C4-2B (cell line): ENCODE measurements at regions not wholly inside any gene's neighbourhood (a gene's known extent, or its start where the extent isn't known, plus 50 kb on each side); places are given as distances from the start of the nearest gene placed in this dataset.

Source experiments
- H3K27ac ChIP-seq: fragments of 450-650 bp; 2 replicates; pipeline ENCODE4 v1.5.1; 2017
- ZFX ChIP-seq: fragments of 450-650 bp; IDR thresholded peaks from 2 replicates; pipeline ENCODE4 v1.6.1; 2017
- TF ChIP-seq, protein P1 (sequence below): fragments of 450-650 bp; conservative IDR thresholded peaks from 2 replicates; pipeline ENCODE4 v1.5.1; 2017; ENCODE audit warnings: mild to moderate bottlenecking

DNA sequence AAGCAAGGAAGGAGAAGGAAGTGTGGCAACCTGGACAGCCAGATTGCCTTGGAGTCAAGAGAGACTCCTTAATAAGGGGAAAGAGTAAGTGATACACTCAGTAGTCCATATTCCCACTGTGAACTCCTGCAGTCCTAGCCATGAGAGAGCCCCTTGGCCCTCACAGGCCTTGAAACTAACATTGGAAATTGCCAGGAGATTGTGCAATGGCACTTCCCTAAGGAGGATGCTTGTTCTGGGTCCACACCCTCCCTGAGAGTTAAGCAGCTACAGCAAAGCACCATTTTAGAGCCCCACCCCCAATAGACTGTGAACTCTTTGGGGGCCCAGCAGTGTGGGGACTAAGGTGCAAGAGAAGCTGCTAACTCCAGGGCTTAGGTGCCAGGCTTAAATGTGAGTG lies 367.7 kb upstream of the CAMK1G start:
- H3K27ac ChIP-seq = no peak overlapping the region
- TF ChIP-seq, protein P1, sequence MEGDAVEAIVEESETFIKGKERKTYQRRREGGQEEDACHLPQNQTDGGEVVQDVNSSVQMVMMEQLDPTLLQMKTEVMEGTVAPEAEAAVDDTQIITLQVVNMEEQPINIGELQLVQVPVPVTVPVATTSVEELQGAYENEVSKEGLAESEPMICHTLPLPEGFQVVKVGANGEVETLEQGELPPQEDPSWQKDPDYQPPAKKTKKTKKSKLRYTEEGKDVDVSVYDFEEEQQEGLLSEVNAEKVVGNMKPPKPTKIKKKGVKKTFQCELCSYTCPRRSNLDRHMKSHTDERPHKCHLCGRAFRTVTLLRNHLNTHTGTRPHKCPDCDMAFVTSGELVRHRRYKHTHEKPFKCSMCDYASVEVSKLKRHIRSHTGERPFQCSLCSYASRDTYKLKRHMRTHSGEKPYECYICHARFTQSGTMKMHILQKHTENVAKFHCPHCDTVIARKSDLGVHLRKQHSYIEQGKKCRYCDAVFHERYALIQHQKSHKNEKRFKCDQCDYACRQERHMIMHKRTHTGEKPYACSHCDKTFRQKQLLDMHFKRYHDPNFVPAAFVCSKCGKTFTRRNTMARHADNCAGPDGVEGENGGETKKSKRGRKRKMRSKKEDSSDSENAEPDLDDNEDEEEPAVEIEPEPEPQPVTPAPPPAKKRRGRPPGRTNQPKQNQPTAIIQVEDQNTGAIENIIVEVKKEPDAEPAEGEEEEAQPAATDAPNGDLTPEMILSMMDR = no peak
- no peak for TF ChIP-seq ZFX

DNA sequence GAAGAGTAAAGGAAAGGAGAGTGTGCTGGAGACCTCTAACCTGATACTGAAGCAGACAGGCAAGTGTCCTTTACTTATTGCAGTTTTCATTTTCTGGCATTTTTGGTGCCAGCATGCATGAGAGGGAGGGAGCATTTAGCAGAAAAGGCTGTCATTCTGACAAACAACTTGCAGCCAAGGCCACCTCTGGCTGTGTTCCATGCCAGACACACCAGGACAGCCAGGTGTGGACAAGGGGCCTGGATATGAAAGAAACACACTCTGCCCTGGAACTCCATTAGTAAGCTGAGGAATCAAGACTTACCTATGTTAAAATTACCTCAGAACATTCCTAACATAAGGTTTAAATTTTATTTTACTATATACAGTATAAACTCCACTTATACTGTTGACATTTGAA lies 365.4 kb upstream of the CAMK1G start:
- TF ChIP-seq ZFX = no peak
- TF ChIP-seq, protein P1 = no peak
- no peak overlapping the region for H3K27ac ChIP-seq

DNA sequence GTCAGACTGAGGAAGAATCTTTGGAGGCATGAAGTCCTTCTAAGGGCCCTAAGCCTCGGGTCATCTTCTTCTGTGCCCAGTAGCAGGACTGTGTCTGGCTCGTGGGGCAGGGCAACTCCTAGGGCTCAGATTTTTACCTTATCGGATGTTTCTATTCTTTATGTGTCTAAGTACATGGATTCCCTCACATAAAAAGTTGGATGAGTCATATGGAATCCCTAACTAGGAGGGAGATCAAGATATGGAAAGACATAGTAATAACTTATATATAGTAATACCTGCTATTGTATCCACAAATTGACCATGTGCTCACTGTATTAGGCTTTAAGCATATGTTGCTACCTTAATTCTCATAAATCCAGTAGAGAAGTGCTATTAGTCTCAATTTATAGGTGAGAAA lies 364.5 kb upstream of the CAMK1G start:
- TF ChIP-seq, protein P1 = no peak
- no peak for TF ChIP-seq ZFX
- H3K27ac ChIP-seq = no peak overlapping the region

DNA sequence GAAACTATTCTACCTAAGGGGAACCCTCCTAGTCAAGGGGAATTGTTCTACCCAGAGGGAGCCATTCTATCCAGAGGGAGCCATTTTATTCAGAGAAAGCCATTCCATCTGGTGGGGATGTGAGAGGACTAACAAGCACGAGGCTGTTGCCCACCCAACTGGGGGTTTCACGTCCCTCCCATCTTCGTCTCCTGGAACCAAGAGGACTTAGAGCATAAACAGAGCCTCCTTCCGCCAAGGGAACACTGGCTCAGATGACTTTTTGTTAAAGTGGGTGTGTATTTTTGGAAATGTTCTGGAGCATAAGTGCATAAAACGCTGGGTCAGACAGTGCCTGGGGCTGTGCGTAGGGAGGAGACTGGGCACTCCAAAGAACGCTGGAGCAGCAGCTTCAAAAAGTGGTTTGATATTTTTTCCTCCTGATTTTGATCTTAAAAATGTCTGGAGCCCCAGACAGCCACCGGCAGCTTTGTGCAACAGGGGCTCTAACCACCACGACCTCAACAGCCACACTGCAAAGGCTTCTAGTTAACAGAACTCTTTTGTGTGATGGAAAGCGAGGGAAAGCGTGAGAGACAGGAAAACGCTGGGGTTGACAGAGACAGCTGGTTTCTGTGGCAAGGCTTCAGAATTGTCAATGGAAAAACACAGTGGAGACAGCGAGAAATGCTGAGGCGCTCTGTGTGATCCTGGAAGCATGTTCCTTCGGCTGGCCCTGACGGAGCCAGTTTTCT lies 363.6 kb upstream of the CAMK1G start:
- TF ChIP-seq, protein P1 = no peak
- TF ChIP-seq ZFX = no peak

DNA sequence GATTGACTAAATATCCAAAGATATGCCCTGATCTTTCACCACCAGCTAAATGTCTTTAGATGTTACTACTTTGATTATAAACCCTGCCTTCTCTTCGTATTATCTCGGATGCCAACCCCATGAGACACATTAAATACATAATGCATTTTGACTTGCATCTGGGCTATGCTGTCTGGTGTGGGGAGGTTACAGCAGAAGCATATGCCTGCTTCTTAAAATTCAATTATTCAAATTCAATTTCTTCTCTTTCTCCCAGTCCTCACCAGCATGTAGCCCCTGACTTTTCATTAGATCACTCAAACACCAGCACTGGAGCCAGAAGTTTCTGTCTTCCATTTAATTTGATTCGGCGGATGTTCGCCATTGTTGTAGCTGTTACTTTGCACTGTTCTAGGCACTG lies 360.7 kb upstream of the CAMK1G start:
- TF ChIP-seq ZFX = no peak
- TF ChIP-seq, protein P1 = no peak
- no peak overlapping the region for H3K27ac ChIP-seq

More for the DNA sequence above, 363.6 kb upstream of the CAMK1G start:
- H3K27ac ChIP-seq = no peak overlapping the region

DNA sequence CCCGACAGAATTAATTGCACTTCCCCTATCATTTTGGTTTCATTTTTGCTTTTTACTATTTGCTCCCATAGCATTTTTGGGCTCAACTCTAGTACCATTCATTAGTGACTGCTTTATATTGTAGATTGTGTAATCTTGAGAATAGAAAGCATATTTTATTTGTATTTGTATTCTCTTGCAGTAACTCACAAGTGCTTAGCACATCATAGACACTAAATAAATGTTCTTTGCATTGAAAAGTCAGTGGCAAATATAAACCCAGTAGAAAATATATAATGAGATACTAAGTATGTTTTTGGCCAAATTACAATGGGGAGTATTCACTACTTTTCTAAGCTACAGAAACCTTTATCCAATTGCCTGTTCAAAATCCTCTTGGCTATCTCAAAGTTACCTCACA lies 359.7 kb upstream of the CAMK1G start:
- H3K27ac ChIP-seq = no peak overlapping the region
- TF ChIP-seq, protein P1 = no peak
- TF ChIP-seq ZFX = no peak

DNA sequence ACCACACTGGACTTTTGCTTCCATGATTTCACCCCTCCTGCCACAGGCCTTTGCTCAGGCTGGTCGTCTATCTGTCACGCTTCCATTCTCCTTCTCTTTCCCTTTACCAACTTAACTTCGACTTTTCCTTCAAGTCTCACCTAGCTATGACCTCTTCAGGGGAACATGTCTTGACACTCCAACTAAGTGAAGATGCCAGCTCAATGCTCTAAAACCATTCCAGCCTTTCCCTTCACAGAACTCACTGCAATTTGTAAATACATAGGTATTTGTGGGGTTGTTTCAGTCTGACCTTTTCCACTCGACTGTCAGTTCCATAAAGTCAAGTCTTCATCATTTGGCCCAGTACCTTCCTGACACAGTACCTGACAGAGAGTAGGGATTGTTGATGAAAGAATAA lies 358.6 kb upstream of the CAMK1G start:
- TF ChIP-seq, protein P1 = no peak
- no peak for TF ChIP-seq ZFX
- no peak overlapping the region for H3K27ac ChIP-seq
